HG02852 (cell line): ENCODE measurements at regions not wholly inside any gene's neighbourhood (a gene's known extent, or its start where the extent isn't known, plus 50 kb on each side); places are given as distances from the start of the nearest gene placed in this dataset.
"Not testable (repeated sequence)": the region's sequence is repeated elsewhere in the genome, so short reads cannot be mapped to it uniquely, and the experiment has no call there.

ENCODE experiments used
- ATAC-seq: cut with Tn5 transposase; IDR thresholded peaks from one replicate; pipeline ENCODE4 v1.9.1; 2021; ENCODE audit warnings: mild to moderate bottlenecking, moderate library complexity; ENCODE audit not compliant: unreplicated experiment

- no peak for ATAC-seq
These were observed 123.4 kb upstream of the TENT5A start for GRCh38 chr6:81875782-81876293.

DNA sequence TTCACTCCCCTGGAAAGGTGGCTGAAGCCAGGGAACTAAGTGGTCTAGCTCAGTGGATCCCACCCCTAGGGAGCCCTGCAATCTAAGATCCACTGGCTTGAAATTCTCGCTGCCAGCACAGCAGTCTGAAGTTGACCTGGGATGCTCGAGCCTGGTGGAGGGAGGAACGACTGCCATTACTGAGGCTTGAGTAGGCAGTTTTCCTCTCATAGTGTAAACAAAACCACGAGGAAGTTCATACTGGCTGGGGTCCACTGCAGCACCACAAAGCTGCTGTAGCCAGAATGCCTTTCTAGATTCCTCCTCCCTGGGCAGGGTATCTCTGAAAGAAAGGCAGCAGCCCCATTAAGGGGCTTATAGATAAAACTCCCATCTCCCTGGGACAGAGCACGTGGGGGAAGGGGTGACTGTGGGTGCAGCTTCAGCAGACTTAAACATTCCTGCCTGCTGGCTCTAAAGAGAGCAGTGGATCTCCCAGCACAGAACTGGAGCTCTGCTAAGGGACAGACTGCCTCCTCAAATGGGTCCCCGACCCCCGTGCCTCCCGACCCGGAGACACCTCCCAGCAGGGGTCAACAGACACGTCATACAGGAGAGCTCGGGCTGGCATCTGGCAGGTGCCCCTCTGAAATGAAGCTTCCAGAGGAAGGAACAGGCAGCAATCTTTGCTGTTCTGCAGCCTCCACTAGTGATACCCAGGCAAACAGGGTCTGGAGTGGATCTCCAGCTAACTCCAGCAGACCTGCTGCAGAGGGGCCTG is 117.4 kb upstream of the TENT5A start:
- ATAC-seq = not testable (repeated sequence)

DNA sequence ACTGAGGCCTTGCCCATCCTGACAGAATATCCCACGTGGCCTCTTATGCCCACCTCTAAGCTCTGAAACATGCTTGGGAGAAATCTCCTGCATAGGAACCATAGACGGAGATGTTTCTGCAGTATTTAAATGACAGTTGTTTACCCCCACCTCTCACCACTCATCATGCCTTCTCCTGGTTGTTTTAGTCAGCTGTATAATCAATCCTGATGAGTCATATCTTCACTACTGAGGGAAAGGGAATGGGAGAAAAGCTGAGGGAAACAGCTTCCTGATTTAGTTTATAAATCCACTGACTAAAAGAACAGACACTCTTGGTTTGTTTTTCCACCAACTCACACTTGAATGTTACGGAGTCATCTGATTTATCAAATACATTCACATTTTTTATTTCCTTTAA is 113.2 kb upstream of the TENT5A start:
- ATAC-seq = no peak

- no peak for ATAC-seq
These were observed 111.6 kb upstream of the TENT5A start for GRCh38 chr6:81864124-81864523.

DNA sequence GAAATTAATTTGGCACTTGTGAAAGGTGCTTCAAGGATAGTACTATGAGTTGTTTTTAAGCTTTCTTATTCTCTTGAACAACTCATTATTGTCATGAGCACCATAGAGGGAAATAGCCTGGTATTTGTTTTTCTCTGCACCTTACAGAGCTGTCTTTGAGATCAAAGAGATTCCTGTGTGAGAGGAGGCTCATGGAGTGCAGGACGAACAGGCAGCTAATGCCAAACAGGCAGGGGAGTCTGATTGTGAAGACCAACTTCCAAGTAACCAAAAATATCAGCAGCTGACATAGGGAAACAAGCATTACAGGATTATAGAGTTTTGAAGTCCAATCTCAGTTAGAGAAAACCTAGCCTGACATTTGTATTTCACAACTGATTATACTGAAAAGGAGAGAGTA is 110.6 kb upstream of the TENT5A start:
- ATAC-seq = no peak

GRCh38 chr6:81861281-81861680 is 108.8 kb upstream of the TENT5A start:
- no peak for ATAC-seq

DNA sequence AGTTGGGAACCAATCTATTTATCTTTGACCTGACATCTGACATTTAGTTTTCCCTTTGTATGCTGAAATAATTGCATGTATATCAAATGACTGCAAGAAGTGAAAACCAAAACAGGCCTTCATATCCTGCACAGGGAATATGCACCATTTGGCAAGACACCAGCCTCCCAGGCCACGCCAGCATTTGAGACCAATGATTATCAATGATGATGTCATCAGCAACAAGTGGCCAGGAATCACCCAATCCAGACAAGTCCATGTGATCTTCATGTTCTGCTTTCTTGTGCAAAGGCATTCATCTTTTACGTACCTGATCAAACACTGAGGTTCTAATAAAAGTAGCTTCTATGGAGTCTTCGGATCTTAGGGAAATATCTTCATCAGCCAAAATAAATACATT is 107.4 kb upstream of the TENT5A start:
- ATAC-seq = no peak

DNA sequence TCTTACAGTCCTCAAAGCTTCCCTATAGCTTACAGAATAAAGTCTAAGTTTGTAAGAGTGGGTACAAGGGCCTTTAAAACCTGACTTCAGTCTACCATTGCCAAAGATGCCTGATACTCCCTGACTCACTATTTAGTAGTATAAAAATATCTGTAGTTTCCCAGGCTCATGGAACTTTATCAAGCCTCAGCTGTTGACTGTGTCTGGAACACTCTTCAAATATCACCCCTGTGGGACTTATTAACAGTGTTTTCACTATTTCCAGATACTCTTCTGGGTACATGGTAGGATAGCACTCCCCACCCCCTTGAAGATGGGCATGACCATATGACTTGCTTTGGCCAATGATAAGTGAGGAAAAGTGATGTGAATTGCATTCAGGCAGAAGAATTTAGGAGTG is 105.3 kb upstream of the TENT5A start:
- no peak for ATAC-seq

GRCh38 chr6:81856872-81857271 is 104.4 kb upstream of the TENT5A start:
- ATAC-seq = no peak

- ATAC-seq = no peak
These were observed 102.0 kb upstream of the TENT5A start for GRCh38 chr6:81854474-81854873.

DNA sequence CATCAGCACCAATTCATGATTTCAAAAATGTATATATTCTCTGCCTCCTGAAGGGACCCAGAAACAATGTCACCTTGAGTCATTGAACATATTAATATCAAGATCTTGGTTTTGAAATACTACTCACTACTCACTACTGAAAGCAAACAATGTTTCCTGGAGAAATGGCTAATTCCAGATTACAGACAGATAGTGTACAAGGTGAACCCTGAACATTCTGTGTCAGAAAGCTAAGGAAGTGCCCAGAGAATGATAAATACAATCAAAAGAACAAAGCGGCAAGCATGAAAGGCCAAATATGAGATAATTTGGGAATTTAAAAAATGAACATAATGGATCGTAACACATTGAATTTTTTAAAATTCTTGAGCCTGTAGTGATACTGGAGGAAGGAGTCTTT is 101.5 kb upstream of the TENT5A start:
- no peak for ATAC-seq

- ATAC-seq = no peak
These were observed 96.8 kb upstream of the TENT5A start for GRCh38 chr6:81849248-81849647.

GRCh38 chr6:81847866-81848265 is 95.4 kb upstream of the TENT5A start:
- ATAC-seq = no peak

GRCh38 chr6:81844686-81845085 is 92.2 kb upstream of the TENT5A start:
- no peak for ATAC-seq

- no peak for ATAC-seq
These were observed 90.8 kb upstream of the TENT5A start for GRCh38 chr6:81843302-81843701.

- no peak for ATAC-seq
These were observed 89.8 kb upstream of the TENT5A start for GRCh38 chr6:81842254-81842653.

GRCh38 chr6:81838724-81839426 is 86.4 kb upstream of the TENT5A start:
- ATAC-seq = no peak

DNA sequence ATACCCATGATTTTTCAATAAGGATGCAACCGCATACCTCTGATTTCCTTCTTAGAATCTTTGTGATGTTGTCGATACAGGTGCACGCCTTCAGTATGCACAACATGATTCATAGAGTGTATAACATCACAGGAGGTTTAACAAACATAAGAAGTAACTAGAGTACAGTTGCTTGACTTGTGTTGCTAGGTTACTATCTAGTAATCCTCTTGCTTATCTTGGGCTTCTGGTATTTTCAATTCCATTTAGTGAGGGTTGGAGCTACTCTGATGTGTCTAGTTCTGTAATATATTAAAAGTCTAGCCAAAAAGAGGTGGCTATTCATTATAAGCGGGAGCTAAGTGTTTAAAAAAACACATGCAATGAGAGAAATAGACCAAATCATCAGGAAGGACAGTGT is 85.5 kb upstream of the TENT5A start:
- ATAC-seq = no peak

- no peak for ATAC-seq
These were observed 81.7 kb upstream of the TENT5A start for GRCh38 chr6:81834141-81834681.

GRCh38 chr6:81832304-81832703 is 79.8 kb upstream of the TENT5A start:
- ATAC-seq = no peak

DNA sequence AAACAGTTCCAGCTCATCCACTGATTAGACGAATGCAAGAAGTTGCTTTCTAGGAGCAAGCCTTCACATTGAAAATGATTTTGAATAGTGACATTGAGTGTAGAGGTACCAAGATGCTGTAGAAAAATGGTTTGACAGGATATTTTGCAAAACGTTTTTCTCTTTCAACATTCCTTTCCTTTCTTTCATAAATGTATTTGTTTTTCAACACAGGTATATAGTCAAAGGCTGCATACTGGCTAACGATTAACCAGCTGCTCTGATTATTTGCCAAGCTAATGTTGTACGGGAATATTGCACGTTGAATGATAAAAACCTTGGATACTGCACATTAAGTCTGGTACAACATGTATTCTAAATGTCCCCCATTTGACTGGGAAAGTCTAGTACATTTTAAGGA is 78.8 kb upstream of the TENT5A start:
- ATAC-seq = no peak

- ATAC-seq = no peak
These were observed 74.3 kb upstream of the TENT5A start for GRCh38 chr6:81826784-81827183.
